GM10248 (cell line): ENCODE measurements at regions not wholly inside any gene's neighbourhood (a gene's known extent, or its start where the extent isn't known, plus 50 kb on each side); places are given as distances from the start of the nearest gene placed in this dataset.

ENCODE experiments used
- CTCF ChIA-PET: fragments of 300-600 bp; sonication (Branson Sonifier 250); formaldehyde crosslinking; extraction: SDS; loops from one replicate; lab custom pipeline; 2021; ENCODE audit warnings: antibody characterized with exemption; lab: Yijun Ruan, JAX
- POLR2A ChIA-PET: fragments of 350-650 bp; sonication (Branson Sonifier 250); formaldehyde crosslinking; extraction: SDS; loops from one replicate; lab custom pipeline; 2020; ENCODE audit warnings: antibody characterized with exemption; lab: Yijun Ruan, JAX
- DNase-seq: peaks from one replicate; pipeline ENCODE4 v3.0.0; 2012; ENCODE audit errors: extremely low spot score
- CTCF ChIP-seq: IDR thresholded peaks from 2 replicates; pipeline ENCODE4 v1.5.1; 2012; ENCODE audit warnings: mild to moderate bottlenecking, low read depth; ENCODE audit errors: extremely low read depth, missing control alignments, control extremely low read depth

GRCh38 chr15:46607077-46607476 is 972.2 kb downstream of the SQOR start:
- POLR2A ChIA-PET, result no interaction called here
- TF ChIP-seq CTCF, result no peak

GRCh38 chr15:46616033-46616432 is 981.2 kb downstream of the SQOR start:
- DNase-seq, result no peak
- ChIA-PET POLR2A (no interaction called here), CTCF (no interaction called here)
- TF ChIP-seq CTCF, result no peak

More at GRCh38 chr15:46607077-46607476, 972.2 kb downstream of the SQOR start:
- DNase-seq, result no peak
- CTCF ChIA-PET, result interaction anchor here (1.0 kb wide), 1 partner anchor 29 kb away, joined by 3 read pairs; no protein-coding TSS in a partner anchor

- ChIA-PET POLR2A (no interaction called here), CTCF (no interaction called here)
- no peak for DNase-seq
- no peak for TF ChIP-seq CTCF
Measured at GRCh38 chr15:46617507-46617906, 982.7 kb downstream of the SQOR start.

GRCh38 chr15:46618984-46619383 is 984.2 kb downstream of the SQOR start:
- no peak for DNase-seq
- TF ChIP-seq CTCF, result no peak
- CTCF ChIA-PET, result interaction anchor here (1.0 kb wide), 1 partner anchor 84 kb away, joined by 3 read pairs; no protein-coding TSS in a partner anchor
- POLR2A ChIA-PET, result no interaction called here

GRCh38 chr15:46620392-46621013 is 985.7 kb downstream of the SQOR start:
- ChIA-PET POLR2A (no interaction called here), CTCF (no interaction called here)

GRCh38 chr15:46622851-46623250 is 988.0 kb downstream of the SQOR start:
- POLR2A ChIA-PET, result no interaction called here
- CTCF ChIA-PET, result no interaction called here
- TF ChIP-seq CTCF, result no peak
- no peak for DNase-seq

More at GRCh38 chr15:46620392-46621013, 985.7 kb downstream of the SQOR start:
- no peak for DNase-seq
- no peak for TF ChIP-seq CTCF

GRCh38 chr15:46636206-46636605 is 1001.4 kb downstream of the SQOR start:
- TF ChIP-seq CTCF, result no peak
- no peak for DNase-seq
- ChIA-PET POLR2A (no interaction called here), CTCF (interaction anchor here (0.8 to 1.6 kb wide), 5 partner anchors 10 to 31 kb away, joined by 3 read pairs; no protein-coding TSS in a partner anchor)
